Stimulated activated CD4-positive, alpha-beta T cell treated with anti-CD3 and anti-CD28 coated beads, Interleukin-15, amount 100 ng/mL, for 48 hours (primary cell): ENCODE measurements at regions not wholly inside any gene's neighbourhood (a gene's known extent, or its start where the extent isn't known, plus 50 kb on each side); places are given as distances from the start of the nearest gene placed in this dataset.
"Not testable (repeated sequence)": the region's sequence is repeated elsewhere in the genome, so short reads cannot be mapped to it uniquely, and the experiment has no call there.

ENCODE experiments used
- DNase-seq, 2 donors: peaks; one replicate each; pipeline ENCODE4 v3.0.0-alpha.2; 2020; ENCODE audit warnings: low read depth in 2 of 2

DNA sequence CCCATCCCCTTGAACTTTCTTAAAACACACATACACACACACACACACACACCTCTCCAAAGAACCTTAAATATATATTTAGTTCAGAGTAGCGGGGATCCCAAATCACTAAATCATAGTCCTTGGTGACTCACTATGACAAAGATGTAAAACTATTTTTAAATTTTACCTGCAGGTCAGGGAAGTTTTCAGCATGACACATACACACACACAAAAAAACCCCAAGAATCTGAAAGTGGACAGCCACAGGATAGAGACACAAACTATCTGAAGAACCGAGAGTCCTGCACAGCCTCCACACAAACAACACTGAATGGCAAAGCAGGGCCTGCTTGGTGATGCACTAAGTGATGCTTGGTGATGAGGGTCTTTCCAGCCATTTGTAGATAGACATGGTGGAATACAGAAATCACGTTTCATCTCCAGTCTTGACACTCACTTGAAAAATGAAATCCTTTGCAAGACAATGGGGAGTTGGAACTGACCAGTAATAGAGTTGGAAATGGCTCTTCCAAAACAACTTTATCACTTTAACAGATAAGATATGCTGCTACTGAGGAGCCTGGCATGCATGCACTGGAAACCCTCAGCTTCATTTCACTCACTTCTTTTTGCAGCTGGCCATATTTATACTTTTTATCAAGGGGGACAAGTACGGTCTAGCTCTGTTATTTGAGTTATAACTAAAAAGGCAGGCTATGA, 307.3 kb downstream of the RAPGEF2 start:
- no peak for DNase-seq

DNA sequence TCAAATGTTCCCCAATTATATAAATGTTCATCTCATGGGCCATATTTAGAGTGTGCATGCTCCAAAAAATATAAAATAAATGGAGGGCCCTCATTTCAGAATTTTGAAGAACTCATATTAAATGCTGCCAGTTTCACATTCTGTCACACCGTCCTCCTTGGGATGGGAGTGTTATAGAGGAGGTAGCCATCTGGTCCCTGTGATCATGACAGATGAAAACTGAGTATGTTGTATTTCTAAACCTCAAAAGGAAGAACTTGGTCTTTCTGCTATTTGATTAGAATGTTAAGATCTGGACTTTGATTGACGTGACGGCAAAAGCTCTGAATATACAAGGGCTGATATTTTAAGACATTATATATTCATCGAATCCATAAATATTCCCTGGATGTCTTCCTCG, 308.0 kb downstream of the RAPGEF2 start:
- no peak for DNase-seq

DNA sequence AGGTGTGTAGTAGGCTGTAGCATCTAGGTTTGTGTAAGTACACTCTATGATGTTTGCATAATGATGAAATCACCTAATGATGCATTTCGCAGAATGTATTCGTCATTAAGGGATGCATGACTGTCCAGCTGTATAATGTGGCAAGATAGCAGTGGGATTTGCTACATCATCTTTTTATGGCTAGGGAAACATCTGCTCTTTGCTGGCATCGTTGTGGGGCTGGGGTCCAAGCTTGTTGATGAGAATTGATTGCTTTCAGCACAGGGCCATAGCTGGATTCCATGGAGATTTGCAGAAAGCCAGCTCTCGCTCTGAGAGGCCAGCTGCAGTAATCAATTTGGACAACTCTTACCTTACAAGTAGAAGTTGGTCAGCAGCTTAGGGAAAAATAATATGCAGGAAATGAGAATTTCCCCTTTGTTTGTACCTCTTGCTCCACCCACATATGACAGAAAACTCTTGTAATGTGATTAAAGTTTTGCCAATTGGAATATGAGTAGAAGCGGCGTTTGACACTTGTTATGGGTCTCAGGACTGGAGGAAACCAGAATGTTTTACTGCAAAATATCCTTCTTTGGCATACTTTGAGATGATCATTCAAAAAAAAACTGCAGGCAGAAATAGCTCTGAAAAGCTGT, 310.5 kb downstream of the RAPGEF2 start:
- no peak for DNase-seq

DNA sequence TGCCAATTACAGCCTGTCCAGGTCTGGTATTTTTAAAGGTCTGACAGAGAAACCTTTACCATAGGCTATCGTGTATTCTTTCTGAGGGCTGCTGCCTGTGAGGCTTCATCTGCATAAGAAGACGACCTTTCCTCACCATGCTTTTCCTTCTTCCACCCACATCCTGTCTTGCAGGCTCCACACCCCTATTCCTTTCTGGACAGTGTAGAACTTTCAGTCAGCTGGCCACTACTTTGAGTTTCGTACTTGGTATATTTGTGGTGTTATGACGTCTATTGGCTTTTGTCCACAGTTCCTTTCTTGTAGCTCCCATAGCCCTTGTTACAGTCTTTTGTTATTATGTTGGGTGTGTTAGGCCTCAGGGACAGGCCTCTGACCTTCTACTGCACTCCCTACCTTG, 311.4 kb downstream of the RAPGEF2 start:
- DNase-seq: no peak

DNA sequence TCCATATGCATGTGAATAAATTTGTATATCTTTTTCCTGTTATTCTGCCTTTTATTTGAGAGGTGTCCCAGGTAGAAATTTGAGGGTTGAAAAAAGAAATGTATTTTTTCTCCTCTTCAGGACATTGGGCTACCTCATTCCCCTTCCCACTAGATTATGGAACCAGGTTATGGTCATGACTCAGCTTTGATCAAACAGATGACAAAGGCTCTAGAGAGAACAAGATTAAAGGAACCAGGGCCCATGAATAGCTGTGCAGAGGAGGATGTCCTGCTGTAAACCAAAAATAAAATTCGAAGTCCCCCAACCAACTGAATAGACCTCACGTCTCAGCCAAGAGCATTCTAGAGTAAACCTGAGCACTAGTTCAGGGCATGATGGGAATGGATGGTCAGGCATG, 313.2 kb downstream of the RAPGEF2 start:
- no peak for DNase-seq

DNA sequence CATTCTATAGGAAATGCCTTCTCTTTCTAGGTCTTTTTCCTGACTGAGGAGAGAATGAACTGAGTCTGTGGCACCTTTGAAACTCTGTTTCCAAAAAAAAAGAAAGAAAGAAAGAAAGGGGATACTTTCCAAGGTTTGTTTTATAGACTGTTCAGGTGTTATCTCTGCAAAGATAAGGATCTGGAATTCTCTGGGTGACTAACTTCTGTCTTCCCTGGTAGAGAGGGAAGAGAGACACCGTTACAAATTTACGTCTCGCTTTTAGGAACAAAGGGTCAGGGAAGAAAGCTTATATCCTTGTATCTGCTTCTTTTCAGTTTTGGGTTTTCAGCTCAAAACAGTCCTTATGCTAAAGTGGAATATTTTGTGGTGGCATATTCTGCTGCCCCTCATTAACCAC, 314.1 kb downstream of the RAPGEF2 start:
- DNase-seq: no peak

DNA sequence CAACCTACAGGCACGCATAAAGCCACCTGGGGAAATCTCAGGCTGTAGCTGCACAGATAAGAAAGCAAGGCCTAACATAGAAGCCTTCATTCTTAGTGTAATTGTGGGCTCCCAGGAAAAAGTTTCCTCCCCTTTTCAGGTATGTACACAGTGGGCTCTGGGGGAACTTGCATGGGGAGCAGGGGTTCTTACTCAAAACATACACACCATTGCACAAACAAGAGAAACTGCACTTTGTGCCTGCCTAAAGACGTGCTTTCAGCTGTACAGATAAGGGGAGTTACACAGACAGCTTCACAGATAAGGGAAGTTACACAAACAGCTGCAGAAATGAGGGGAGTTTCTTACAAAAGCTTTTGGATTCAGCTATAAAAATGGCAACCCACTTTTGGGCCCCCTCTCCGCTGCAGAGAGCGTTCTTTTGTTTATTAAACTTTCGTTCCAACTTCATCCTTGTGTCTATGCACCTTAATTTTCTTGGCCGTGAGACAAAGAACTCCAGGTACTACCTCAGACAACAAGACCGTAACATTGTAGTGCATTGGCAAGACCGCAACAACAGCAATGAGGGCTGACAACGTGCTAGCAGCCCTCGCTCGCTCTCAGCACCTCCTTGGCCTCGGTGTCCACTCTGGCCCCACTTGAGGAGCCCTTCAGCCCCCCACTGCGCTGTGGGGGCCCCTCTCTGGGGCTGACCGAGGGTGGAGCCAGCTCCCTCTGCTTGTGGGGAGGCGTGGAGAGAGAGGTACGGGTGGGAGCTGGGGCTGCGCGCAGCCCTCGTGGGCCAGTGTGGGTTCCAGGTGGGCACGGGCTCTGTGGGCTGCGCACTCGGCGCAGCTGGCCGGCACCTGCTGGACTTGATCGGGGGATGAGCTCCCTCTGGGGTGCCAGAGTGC, 317.5 kb downstream of the RAPGEF2 start:
- no peak for DNase-seq

DNA sequence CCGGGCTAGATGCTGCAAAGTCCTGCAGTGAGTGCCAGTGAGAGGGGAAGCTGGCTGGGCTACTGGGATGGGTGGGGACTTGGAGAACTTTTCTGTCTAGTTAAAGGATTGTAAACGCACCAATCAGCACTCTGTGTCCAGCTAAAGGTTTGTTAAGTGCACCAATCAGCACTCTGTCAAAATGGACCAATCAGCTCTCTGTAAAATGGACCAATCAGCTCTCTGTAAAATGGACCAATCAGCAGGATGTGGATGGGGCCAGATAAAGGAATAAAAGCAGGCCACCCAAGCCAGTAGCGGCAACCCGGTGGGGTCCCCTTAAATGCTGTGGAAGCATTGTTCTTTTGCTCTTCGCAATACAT, 318.2 kb downstream of the RAPGEF2 start:
- DNase-seq: not testable (repeated sequence)

DNA sequence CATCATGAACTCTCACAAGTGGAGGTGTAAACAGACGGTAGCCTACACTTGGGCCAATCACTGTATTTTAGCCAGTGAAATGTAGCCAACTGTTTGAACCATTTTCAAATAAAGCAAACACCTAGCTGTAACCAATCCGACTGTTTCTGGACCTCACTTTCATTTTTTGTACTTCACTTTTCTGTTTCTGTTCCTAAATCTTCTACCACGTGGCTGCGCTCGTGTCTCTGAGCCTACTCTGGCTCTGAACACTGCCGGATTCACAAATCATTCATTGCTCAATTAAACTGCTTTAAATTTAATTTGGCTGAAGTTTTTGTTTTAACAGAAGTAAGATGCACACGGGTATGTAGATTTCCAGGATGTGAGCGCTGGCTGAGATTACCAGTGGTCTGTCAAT, 319.1 kb downstream of the RAPGEF2 start:
- DNase-seq: no peak

DNA sequence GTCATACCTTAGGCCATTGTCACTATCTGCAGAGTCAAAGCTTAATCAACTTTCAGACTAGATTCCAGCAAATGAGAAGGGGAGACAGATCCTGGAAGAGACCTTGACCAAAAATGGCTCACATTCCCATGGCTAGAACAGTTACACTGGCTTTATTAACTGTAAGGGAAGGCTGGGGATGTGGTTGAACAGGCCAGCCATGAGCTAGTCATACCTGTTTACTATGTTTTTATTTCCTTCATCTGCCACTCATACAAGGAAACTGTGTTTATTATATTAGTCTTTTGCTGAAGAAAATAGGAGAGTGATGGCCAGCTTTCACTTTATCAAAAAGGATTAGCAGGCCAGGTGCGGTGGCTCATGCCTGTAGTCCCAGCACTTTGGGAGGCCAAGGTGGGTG, 319.7 kb downstream of the RAPGEF2 start:
- no peak for DNase-seq

DNA sequence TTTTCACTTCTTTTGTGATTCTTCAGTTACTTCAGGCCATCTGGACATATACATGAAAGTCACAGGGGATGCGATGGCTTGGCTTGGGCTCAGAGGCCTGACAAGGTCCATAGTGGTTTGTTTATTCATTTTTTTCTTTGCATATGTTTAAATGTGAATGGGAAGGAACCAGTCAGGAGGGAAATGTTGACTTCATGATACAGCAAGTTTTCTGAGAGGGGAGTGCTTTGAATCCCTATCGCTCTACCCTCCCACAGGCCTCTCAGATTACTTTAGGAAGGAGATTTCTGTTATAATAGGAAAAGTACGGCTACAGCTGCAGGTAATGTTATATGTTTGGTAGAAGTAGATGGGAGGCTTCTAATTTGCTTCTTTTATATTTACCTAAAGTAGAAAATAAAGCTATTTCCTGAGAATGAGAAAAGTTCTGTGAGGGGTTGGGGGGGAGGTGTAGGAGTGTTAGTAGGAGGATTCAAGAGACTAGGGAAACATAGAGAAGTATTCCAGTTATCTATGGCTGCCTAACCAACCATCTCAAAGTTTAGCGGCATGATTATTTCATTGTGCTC, 322.9 kb downstream of the RAPGEF2 start:
- DNase-seq: no peak

DNA sequence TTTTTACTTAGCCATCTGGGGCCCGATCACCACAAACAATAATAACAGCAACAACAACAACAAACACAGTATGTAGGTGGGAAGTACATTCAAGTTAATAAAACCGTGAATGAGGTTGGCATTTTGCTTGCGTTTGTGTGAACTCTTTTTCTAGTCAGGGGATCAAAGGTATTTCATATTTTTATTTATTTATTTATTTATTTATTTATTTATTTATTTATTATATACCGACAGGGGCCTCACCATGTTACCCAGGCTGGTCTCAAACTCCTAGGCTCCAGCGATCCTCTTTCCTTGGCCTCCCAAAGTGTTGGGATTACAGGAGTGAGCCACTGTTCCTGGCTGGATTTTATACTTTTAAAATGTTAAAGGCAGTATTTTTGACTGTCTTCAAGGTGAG, 325.4 kb downstream of the RAPGEF2 start:
- DNase-seq: no peak

DNA sequence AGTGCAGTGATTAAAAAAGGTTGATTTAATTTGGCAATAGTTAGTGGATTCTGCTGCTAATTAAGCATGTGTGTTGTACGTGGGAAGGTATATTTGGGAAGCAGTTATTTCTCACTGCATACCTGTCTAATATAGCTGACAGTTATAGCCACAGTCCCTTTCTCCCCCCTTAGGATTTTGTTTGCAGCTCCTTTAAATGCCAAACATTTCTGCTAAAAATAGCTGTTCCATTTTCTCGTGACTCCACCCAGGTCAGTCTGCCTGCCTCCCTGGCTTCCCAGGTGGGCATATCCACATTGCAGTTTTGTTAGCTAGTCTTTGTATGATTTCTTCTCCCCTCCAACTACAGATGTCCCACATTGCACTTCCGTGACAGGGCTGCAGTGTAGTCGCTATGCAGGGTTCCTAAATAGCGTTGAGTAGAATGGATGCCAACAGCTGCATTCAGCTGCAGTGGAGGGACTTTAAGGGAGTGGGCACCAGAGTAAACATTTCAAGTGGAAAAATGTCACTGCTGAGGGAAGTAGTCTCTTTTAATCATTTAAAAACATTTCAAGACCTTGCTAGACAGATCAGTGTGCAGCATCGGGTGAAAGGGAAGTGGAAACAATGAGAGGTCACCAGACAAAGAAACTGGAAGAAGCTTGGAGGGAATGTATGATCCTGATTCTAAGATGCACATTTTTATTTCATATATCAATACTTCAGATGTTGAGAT, 326.3 kb downstream of the RAPGEF2 start:
- no peak for DNase-seq

DNA sequence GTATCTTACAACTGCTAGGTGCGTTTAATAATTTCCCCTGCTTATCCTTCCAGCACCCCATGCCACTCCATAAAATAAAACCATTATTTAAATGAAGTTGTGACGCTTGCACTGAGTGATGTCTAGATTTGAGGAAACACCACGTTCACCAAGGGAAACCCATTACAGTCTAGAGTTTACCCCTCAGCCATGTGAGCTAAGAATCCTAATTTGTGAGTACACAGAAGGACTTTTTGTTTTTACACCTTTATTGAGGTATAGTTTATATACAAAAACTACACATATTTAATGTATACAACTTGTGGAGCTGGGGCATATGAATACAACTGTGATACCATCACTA, 326.8 kb downstream of the RAPGEF2 start:
- no peak for DNase-seq

DNA sequence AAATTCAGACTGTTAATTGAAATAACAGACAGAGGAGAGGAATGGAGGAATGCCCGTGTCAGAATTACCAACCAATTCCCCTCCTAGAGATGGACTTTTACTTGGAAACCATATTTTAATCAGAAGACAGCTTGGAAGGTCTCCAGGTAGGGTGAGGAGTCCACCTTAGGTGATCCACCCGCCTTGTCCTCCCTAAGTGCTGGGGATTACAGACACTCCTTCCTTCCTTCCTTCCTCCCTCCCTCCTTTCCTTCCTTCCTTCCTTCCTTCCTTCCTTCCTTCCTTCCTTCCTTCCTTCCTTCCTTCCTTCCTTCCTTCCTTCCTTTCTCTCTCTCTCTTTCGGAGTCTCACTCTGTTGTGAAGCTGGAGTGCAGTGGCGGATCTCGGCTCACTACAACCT, 328.0 kb downstream of the RAPGEF2 start:
- DNase-seq: no peak

DNA sequence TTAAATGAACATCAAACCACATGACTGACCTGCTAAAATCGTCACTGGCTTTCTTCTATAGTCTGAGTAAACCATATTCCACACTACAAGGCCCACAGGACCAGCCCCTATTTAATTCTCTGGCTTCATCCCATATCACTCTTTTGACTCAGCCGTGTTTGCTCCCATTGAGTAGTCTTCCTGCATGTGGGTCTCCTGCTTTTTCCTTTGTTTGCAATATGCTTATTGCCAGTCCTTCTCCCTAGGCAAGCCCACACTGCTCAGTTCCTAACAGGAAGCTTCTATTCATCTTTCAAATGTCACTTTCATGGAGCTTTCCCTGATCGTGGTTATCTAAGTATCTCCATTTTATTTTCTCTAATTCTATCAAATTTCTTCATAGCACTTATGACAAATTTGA, 329.6 kb downstream of the RAPGEF2 start:
- no peak for DNase-seq

DNA sequence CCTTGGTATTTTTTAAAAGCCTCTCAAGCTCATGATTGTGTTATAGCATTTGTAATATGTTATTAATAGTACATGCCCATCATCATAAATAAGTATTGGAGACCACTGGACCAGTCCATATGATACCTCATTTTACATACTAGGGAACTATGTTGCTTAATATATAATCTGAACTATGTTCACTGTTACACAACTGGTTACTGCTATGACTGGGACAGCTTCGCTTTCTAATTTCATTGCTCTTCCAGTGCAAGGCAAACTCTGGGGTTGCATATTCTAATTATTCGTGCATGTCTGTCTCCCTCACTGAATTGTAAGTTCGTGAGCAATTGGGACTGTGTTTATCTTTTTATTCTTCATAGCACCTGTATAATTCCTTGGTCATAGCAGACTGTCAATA, 330.5 kb downstream of the RAPGEF2 start:
- DNase-seq: no peak

DNA sequence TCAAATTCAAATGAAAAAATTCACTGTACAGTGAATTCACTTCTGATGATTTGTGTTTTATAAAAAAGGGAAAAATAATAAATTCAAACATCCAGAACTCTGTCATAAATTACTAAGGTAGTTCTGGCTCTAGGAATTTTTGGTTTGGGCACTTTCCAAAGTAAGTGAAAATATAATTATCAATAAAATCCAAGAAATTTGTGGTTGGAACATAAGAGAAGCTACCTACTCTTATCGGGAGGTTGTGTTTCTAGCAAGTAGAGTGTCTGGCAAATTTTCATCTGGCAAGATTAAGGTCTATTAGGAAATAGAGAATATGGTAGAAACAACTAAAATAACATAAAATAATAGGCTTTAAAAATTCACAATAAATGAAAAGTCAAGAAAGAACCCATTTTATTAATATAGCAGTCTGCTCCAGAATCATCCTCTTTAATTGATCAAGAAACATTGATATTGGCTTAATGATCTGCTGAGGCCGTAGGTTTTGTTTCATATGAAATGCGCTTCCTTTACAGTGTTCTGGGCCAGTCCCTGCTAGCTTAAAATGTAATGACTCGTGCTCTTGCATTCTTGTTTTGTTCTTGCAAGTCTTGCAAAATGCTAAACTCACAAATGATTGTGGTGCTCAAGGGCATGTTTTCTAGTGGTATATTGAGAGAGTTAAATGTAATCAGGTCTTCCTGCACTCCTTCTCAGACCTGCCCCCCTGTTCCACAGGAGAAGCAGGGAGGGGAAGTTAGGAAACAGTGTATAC, 331.4 kb downstream of the RAPGEF2 start:
- no peak for DNase-seq

DNA sequence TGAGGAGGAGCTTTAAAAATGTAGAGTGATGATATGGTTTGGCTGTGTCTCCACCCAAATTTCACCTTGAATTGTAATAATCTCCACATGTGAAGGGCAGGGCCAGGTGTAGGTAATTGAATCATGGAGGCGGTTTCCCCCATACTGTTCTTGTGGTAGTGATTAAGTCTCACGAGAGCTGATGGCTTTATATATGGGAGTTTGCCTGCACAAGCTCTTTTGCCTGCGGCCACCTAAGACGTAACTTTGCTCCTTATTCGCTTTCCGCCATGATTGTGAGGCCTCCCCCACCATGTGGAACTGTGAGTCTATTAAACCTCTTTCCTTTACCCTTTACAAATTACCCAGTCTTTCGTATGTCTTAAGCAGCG, 332.0 kb downstream of the RAPGEF2 start:
- DNase-seq: no peak

DNA sequence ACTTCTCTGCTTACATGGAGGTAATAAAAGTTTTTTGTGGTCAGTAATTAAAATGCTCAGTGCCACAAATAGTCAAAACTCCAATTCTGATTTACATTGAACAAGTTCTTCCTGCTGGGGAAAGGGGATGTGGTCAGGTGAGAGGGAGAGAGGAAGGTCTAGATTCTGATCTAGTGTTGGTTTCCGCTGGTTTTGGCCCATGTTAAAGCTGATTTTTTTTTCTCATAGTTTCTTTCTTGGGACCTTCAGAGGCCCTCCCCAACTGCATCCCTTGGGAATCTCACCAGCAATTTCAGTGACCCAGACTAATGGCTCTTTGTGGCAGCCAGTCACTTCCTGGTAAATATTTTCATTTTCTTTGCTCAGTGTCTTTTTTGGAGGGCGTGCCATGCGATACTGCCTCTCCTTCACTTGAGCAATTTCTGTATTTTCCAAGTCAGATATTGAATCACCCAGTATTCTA, 332.7 kb downstream of the RAPGEF2 start:
- DNase-seq: no peak

DNA sequence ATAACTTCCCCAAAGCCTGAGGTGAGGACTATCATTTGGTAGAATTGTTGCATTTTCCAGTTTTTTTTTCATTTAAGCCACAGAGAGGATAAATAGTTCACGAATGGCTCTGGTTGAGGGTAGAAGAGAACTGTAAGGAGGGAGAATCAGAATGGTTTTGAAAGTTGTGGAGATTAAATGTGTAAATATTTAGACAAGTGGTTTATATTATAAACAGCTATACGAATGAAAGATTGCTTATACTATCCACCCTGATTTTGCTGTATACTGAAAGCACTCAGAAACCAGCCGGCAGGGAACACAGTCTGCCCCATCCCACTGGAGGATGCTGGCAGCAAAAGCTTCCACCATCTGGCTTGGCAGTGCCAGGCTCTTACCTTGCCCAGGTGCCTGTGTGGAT, 341.1 kb downstream of the RAPGEF2 start:
- no peak for DNase-seq
